NCI-H748 (cell line): ENCODE measurements at regions not wholly inside any gene's neighbourhood (a gene's known extent, or its start where the extent isn't known, plus 50 kb on each side); places are given as distances from the start of the nearest gene placed in this dataset.
A peak's percentile ranks its signal among the peaks of the same experiment; 100 is the strongest.
"Not testable (repeated sequence)": the region's sequence is repeated elsewhere in the genome, so short reads cannot be mapped to it uniquely, and the experiment has no call there.

ENCODE experiments used
- DNase-seq: peaks from one replicate; lab custom pipeline; 2025; ENCODE audit not compliant: unreplicated experiment; lab: John Stamatoyannopoulos, UW

DNA sequence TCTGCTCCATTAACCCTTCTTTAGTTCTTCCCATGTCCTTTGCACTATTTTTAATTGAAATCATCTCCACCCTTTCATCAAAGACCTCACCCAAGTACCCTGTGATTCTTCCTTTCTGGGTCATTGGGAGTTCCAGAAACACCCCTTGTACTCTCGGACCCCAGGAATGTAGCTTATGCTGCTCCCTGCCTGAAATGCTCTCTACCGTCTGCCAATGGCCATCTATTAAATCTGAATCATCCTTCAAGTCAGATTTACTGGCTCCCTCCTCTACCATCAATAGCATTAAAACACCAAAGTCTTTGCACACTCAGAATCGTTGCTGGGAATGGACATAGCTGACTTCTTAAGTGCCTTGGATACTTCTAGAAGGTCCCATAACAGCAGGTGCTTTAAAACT, 73.2 kb upstream of the GADD45A start:
- no peak for DNase-seq

DNA sequence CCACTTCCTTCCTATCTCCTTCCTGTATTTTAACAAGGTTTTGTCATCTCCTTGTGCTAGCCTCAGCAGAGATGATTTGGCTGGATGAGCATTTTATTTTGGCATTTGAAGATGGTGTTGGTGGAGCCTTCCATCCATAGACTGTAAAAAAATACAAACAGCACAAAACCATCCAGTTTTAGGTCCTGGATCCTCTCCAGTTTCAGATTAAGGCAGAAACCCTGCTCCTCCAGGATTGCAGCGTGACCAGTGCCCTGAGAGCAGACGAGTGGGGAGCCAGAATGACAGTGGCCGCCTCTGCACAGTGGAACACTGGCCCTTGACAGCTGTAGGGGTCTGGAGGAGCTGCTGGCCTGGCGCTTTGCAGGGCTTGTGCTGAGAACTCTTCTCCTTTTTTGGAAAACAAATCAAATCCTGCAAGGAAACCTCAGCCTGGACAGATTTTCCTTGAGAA, 72.2 kb upstream of the GADD45A start:
- no peak for DNase-seq

DNA sequence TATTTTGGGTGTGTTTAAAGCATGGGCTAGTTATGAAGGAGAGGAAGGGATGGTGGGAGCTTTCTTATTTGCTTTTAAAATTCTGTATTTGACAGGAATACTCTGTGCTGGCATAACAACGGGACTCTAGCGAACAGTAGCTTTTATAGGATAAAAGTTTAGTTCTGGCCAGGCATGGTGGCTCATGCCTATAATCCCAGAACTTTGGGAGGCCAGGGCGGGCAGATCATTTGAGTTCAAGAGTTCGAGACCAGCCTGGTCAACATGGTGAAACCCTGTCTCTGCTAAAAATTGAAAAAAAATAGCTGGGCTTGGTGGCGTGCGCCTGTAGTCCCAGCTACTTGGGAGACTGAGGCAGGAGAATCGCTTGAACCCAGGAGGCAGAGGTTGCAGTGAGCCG, 71.5 kb upstream of the GADD45A start:
- not testable (repeated sequence) for DNase-seq

DNA sequence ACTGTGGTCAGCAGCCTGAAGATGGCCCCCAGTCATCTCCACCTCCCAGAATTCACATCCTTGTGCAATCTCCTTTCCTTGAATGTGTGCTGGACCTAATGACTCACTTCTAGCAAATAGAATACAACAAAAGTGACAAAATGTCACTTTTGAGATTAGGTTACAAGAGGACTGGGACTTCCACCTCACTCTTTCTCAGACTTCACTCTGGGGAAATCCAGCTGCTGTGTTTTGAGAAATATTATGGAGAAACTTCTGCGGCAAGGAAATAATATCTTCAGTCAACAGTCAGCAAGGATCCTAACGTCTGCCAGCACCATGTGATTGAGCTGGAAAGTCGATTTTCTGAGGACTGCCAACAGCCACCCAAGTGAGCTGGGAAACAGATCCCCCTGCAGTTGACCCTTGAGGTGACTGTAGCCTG, 70.5 kb upstream of the GADD45A start:
- no peak for DNase-seq

DNA sequence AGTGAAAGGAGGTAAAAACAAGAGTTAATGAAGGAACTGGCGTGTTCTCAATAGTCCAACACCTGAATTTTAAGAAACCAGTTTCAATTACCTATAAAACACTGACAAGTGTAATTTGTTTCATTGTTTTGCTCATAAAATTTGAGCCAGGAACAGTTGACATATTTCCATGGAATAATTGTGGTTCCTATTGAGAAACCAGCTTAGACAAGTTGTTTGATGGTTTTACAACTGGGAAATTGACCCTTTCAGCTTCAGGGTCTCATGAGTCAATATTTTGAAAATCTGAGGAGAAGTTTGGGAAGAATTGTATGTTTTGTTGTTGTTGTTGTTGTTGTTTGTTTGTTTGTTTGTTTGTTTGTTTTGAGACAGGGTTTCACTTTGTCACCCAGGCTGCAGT, 69.1 kb upstream of the GADD45A start:
- no peak for DNase-seq

DNA sequence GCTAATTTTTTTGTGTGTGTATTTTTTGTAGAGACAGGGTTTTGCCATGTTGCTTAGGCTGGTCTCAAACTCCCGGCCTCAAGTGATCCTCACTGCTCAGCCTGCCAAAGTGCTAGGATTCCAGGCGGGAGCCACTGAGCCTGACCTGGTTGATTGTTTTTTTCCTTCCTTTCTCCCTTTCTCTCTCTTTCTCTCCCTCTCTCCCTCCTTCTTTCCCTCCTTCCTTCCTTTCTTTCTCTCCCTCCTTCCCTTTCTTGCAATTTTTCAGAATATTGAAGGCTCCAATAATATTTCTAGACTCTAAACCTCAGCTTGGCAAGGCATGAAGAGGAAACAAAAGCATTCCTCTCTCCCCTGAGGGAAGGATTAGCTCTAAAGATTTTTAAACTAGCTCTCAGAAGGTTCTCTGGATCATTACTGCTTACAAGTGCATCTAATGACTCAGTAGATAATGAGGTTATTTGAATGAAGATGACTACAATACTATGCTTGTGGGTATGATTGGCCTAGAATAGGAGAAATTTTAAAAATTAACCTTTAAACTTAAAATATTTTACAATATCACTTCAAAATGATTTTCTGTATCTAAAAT, 68.5 kb upstream of the GADD45A start:
- no peak for DNase-seq

DNA sequence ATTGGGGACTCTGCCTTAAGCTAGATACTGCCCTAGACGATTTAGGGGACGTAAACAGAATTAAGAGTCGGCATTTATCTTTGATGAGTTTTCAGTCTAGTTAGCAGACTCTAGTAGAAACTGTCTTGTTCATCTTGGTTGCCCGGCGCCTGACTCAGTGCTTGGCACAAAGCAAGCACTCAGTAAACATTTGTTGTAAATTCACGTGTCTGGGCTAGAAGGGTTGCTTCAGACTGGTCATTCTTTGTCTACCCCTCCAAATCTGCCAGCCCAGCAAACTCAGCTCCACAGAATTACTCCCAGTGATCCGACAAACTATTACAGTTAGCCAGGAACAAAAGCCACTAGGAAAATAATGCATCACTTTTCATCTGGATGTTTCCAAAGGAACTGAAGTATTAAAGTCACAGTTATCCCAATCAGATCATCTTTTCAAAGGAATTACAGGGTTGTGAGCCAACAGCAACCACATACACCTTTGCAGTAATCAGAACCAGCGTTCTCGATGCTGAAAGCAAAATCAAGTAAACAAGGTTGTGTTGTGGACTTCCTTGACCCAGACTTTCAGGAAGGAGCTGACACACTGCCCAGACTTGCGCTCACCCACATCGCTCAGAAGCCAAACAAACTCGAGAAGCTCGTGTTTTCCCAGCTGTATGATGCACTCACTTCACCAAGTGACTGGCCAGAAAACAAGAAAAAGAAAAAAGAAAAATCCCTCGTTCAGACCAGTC, 66.5 kb upstream of the GADD45A start:
- DNase-seq = no peak

DNA sequence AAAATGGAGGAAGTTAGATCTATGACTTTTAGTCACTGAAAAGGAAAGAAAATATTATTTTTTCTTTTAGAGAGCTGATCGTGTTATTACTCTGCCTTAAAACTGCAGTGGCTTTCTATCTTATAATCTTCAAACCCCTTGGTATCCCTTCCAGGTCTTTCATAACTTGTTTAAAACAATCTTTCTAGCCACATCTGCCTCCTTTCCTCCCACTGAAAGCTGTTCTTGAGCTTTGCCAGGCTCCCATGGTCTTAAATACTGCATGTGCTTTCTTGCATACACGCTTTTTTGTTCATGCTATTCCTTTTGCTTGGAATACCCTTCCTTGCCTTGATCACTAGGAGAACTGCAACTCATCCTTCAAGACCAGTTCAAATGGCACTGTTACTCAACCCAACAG, 65.9 kb upstream of the GADD45A start:
- no peak for DNase-seq

DNA sequence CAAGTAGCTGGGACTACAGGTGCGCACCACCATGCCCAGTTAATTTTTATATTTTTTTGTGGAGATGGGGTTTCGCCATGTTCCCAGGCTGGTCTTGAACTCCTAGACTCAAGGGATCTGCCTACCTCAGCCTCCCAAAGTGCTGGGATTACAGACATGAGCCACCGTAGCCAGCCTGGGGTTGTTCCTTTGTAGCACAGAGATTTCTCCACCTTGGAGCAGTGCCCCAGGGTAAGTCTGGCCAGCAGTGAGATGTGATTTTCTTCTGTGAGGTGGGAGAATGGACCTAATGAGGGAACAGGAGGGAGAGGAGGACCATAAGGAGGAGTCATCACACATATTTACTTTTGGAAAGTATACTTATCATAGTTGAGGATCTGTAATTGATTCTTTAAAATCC, 61.1 kb upstream of the GADD45A start:
- no peak for DNase-seq

DNA sequence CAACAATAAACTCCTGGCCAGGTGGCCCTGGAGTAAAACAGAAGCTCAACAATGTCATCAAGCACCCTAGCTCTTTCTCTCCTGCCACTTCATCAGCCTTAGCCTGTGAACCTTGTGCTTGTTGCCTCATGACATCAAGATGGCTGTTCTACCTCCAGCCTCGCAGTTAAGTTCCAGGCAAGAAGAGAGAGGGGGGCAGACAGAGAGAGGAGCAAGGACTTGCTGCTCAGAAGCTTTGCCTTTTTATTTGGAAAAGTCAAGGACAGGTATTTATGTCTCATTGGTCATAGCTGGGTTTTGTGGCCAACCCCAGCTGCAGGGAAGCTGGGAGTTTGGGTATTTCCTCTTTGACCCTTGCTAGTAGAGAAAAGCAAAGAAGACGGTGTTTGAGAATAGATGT, 60.3 kb upstream of the GADD45A start:
- DNase-seq = no peak

DNA sequence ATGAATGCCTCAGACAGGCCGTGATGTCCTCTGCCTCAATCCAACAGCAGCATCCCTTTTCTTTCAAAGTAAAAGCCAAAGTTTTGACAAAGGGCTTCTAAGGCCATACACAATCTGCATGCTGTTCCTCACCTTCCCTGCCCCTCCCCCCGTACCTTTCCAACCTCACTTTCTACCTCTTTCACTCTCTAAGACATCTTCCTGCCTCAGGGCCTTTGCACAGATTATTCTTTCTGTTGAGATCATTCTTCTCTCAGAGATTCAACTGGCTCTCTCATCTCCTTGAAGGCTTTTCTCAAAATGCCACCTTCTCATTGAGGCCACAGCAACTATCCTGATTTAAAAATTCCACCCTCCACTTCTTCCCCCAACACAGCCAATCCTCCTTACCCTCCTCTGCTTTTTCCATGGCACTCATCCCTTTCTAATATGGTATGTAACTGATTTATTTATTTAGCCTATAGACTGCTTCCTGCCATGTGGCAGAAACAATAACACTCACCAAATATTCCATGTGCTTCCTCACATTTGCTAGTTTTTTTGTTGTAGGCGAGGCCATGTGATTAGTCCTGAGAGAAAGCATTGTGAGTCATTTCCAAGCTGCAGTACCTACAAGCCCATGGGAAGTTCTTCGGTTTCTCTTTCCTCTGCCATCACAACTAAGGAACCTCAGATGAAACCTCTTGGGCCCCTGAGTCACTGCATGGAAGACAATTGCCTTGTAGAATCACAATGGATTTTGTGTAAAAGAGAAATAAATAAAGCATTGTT, 58.7 kb upstream of the GADD45A start:
- peak; percentile 9 for DNase-seq

DNA sequence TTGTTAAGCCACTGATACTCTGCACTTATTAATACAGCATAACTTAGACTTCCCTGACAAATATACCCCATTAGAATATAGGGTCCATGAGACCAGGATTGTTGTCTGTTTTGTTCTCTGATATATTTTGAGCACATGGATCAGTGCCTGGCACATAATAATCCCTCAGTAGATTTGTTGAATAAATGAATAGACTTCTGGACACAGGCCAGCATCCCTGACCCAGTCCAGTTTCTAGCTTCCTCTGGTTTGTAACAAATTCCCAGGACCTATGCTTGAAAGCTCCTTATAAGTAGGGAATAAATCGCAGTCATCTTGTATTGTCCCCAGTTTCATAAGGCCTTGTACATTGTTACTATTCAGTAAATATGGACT, 58.2 kb upstream of the GADD45A start:
- no peak for DNase-seq

DNA sequence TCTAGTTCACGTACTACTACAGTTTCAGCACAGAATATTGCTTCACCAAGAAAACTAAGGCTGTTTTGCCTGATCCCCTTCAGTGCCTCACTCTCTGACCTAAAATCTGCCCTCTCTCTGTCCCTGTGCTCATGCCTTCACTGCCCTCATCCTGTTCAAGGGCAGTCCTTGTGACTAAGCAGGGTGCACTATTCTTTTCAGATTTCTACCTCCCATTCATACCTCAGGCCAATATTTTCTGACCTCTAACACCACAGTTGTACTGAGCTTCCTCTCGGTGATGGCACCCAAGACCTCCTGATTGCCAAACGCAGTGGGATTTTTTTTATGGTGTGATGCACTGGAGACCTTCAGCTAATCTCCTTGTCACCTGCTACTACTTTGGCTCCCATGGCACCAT, 57.7 kb upstream of the GADD45A start:
- DNase-seq = no peak

DNA sequence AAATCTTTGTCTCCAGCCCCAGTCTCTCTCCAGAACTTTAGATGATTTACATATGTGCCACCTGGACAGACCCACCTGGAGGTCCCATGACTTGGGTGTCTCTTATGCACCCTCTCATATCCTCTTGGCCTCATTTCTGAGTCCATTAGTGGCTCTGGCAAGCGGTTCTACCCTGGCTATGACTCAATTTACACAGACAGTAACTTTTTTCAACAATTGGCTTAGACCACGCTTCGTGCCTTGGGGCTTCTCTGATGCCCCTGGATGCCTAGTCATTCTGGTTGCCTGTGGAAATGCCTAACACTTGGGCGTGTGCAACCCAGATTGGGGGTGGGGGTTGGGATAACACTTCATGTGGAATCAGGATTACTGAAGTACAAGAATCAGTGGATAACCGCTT, 57.1 kb upstream of the GADD45A start:
- no peak for DNase-seq

DNA sequence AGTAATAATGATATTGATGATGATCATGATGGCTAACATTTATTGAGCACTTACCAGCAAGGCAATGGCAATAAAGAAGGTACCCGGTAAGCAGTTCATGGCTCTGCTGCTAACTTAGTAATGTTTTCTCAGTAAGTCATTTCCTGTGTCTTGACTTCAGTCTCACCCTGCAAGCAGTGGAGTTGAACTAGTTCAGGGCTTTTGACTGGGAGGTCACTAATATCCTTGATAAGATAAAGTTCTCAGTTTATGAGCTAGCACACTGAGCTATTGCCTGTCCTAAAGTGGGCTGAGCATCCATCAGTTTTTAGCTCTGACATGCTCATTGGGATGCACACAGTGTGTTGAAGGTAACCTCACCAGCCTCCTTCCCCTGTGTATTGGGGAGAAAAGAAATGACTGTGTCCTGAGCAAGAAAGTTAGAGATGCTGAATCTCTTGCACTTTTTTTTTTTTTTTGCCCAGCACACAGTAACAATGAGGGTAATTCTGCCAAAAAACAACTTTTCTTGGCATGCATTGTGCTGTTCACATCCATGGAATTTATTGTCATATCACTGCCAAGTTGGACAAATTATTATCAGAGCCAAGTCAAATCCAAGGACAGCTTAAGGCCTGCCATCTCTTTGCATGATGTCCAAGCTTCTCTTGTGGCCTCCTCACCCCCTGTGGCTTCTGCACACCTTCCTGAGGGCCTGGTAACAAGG, 55.5 kb upstream of the GADD45A start:
- DNase-seq = no peak

DNA sequence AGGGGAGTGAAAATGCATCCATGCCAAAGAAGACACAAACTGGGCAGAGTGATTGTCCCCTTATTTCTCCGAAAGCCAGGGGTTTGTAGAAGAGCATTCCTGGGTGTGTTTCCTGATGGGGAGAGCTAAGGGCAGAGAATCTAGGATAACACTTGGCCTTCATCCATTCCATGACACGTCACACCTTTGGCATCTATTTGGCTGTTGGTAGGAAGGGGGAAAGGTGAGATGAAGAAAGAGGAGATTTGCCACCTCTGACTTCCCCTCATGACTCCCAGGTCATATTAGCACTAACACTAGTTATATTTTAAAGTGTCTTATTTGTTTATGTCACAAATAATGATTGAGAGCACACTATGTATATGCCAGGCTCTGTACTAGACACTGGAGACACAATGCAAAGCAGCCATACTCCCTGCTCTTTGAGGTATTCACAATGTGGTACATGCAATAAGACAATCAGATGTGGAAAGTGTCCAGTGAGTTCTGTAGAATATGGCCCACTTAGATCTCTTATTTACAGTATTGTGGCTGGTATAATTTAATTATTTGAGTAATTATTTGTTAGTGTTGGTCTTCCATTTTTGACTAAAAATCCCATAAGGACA, 54.5 kb upstream of the GADD45A start:
- DNase-seq = no peak

DNA sequence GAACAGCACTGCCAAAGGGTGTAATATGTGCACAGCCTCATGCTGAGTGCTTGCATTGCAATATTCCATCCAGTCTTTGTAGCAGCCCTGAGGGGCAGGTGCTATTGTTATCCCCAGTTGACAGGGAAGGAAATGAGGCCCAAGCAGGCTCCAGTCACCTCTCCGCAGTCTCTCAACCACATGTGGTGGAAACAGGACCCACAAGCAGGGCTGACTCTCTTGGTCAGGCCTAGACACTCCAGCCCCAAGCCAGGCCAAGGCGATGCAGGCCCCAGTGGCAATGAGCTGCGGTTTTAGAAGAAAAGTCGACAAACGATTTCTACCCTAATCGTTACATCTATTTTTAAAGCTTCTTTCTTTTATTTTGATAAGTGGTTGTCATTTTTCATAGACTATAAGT, 52.6 kb upstream of the GADD45A start:
- no peak for DNase-seq

DNA sequence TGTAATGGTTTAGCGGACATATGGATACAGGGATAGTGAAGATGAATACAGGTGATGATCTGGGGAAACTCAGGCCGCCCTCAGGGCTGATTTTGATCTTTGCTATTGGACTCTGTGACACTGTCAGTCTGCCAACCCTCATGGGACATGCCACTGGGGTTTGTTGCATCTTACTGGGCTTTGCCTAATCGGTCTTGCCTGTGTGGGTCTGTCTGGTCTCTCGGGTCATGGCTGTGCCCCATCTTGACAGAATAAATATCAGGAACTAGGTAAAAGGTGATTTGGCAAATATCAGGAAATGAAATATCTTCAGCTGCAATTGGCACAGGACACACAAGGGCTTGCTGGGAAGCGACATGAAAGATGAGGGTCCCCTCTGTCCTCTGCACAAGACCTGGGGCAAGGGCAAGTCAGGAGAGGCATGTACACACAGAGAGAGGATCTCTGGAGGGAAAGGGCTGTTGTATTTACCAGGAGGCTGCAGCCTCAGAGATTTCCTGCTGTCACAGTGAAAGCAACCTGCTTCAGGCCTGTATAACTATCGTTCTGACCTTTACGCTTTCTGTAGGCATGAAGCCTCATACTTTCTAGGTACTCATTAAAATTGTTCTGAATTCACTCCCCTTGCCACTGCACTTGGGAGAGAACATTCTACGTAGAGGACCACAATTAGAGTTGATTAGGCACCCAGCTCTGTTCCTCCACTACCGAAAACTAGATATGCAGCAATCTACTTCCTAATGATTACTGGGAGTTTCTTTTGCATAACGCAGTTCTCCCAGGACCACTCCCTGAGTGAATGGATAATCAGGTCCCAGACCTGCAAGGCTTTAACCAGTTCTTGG, 52.0 kb upstream of the GADD45A start:
- DNase-seq = no peak

DNA sequence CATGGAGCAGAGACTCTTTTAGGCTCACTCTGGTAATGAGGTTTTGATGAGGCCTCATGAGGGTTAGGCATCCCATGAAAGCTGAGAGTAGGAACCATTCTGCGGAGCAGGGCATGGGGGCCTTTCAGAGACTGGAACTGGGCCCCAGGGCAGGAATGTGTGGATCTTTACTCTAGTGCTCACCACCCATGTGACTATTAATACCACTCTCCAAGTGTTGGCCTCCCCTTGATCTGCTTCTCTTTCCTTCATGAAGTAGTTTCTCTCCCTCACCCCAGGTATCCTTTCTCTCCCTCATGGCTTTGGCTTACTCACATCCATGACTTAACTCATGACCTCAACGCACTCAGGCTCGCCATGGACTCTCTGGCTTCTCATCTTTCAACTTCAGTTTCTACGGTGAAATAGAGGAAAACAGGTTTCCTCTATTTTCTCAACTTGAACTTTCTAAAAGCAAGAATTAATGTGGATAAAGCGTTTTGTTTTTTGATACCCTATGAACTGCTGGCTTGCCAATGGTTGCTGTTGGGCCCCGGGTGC, 50.5 kb upstream of the GADD45A start:
- DNase-seq = no peak
